HepG2 (cell line): ENCODE measurements at regions not wholly inside any gene's neighbourhood (a gene's known extent, or its start where the extent isn't known, plus 50 kb on each side); places are given as distances from the start of the nearest gene placed in this dataset.

Experiments used
- ATAC-seq: fragments of 200-7000 bp; cut with Tn5 transposase; 3 replicates; pipeline ENCODE4 v1.9.1; 2020; ENCODE audit warnings: mild to moderate bottlenecking, moderate library complexity
- BruUV-seq: library from RNA; stranded (reverse); fragments of 400-500 nt; replicated peaks from 2 replicates; lab custom pipeline; 2021; lab: Mats Ljungman, UMichigan
- CTCF ChIA-PET: fragments of 300-600 bp; formaldehyde crosslinking; extraction: SDS; loops from one replicate; lab custom pipeline; 2021; ENCODE audit warnings: low total read pairs, inconsistent platforms, low intra/inter-chr PET ratio; lab: Yijun Ruan, JAX
- POLR2A ChIA-PET: fragments of 350-600 bp; sonication (Branson Sonifier 250); formaldehyde crosslinking; loops from one replicate; lab custom pipeline; 2020; ENCODE audit warnings: antibody characterized with exemption, inconsistent platforms; lab: Yijun Ruan, JAX
- DNase-seq: peaks from one replicate; pipeline ENCODE4 v3.0.0-alpha.2; 2015; ENCODE audit warnings: low spot score
- FAIRE-seq: peaks from 3 replicates; lab custom pipeline; 2011; peaks lifted over from hg19 to GRCh38; lab: Jason Lieb, UNC
- H2AFZ ChIP-seq: one replicate; pipeline ENCODE4 v1.6.1; 2011; ENCODE audit warnings: low read length, inconsistent platforms
- H3K27ac ChIP-seq: fragments of 300-600 bp; 3 replicates; pipeline ENCODE4 v1.8.0; 2011; ENCODE audit warnings: mixed run types, mild to moderate bottlenecking, mixed read lengths, low read length, inconsistent platforms; ENCODE audit not compliant: insufficient read depth; ENCODE audit errors: extremely low read length
- H3K27me3 ChIP-seq, 2 experiments: fragments of 200-600 bp in 1 of 2; 2 replicates in 1 of 2; 3 replicates in 1 of 2; pipeline versions ENCODE4 v1.6.0 to v1.8.0; 2011; ENCODE audit warnings: low read length in 2 of 2, mild to moderate bottlenecking in 2 of 2, moderate library complexity in 2 of 2, inconsistent platforms in 1 of 2; ENCODE audit not compliant: insufficient read depth in 2 of 2, control insufficient read depth in 1 of 2
- H3K36me3 ChIP-seq, 2 experiments: fragments of 200-600 bp in 1 of 2; replicated peaks in 1 of 2; 2 replicates in 1 of 2; 3 replicates in 1 of 2; pipeline versions ENCODE4 v1.5.1 to v1.8.0; 2011; ENCODE audit warnings: low read length in 2 of 2, inconsistent platforms in 1 of 2; ENCODE audit not compliant: insufficient read depth in 2 of 2, control insufficient read depth in 1 of 2
- H3K4me1 ChIP-seq: 2 replicates; pipeline ENCODE4 v1.5.1; 2012; ENCODE audit warnings: low read length, inconsistent platforms; ENCODE audit not compliant: insufficient read depth
- H3K4me2 ChIP-seq: 2 replicates; pipeline ENCODE4 v1.6.0; 2011; ENCODE audit warnings: low read depth, low read length, inconsistent platforms
- H3K4me3 ChIP-seq, 3 experiments: fragments of 200-600 bp in 1 of 3; sonication (generic), shearing (Covaris generic) in 1 of 3; replicated peaks in 1 of 3; 2 replicates each; pipeline ENCODE4 v1.5.1; 2011 to 2016; ENCODE audit warnings: low read length in 3 of 3, inconsistent platforms in 2 of 3, low read depth in 2 of 3, mild to moderate bottlenecking in 2 of 3, control low read depth in 1 of 3, mixed read lengths in 1 of 3; ENCODE audit not compliant: insufficient read depth in 1 of 3
- H3K79me2 ChIP-seq: one replicate; pipeline ENCODE4 v1.6.1; 2011; ENCODE audit warnings: low read length, inconsistent platforms; ENCODE audit not compliant: insufficient read depth
- H3K9ac ChIP-seq: 2 replicates; pipeline ENCODE4 v1.6.0; 2011; ENCODE audit warnings: mild to moderate bottlenecking, low read depth, low read length, inconsistent platforms; ENCODE audit not compliant: insufficient read depth
- H3K9me3 ChIP-seq: 2 replicates; pipeline ENCODE4 v1.5.1; 2012; ENCODE audit warnings: mild to moderate bottlenecking, low read length
- H4K20me1 ChIP-seq: 2 replicates; pipeline ENCODE4 v1.6.0; 2011; ENCODE audit warnings: inconsistent platforms, mild to moderate bottlenecking, low read length, moderate library complexity; ENCODE audit not compliant: insufficient read depth
- ATF2 ChIP-seq: sonication (generic); formaldehyde crosslinking; IDR thresholded peaks from 2 replicates; pipeline ENCODE4 v1.4.0; 2020; ENCODE audit warnings: missing genetic modification reagents
- BATF2 ChIP-seq: sonication (generic); formaldehyde crosslinking; IDR thresholded peaks from 2 replicates; pipeline ENCODE4 v1.8.0; 2022; ENCODE audit warnings: mild to moderate bottlenecking, missing genetic modification reagents, moderate library complexity
- BRD4 ChIP-seq: sonication (generic); formaldehyde crosslinking; IDR thresholded peaks from 2 replicates; pipeline ENCODE4 v1.4.0; 2020; ENCODE audit warnings: missing genetic modification reagents
- CBX2 ChIP-seq, 2 experiments: fragments of 200-600 bp in 1 of 2; sonication (generic); formaldehyde crosslinking in 1 of 2; IDR thresholded peaks; 2 replicates each; pipeline versions ENCODE4 v1.7.0 to v1.8.1; 2018 to 2022; ENCODE audit warnings: low read depth in 2 of 2, low read length in 1 of 2, mild to moderate bottlenecking in 1 of 2, missing genetic modification reagents in 1 of 2
- MNT ChIP-seq: fragments of 450-650 bp; IDR thresholded peaks from 2 replicates; pipeline ENCODE4 v1.6.1; 2016
- PHB2 ChIP-seq: fragments of 450-650 bp; IDR thresholded peaks from 2 replicates; pipeline ENCODE4 v1.6.1; 2018; ENCODE audit not compliant: partially characterized antibody
- PLRG1 ChIP-seq: fragments of 450-650 bp; conservative IDR thresholded peaks from 2 replicates; pipeline ENCODE4 v1.6.1; 2016
- TFE3 ChIP-seq: IDR thresholded peaks from 2 replicates; pipeline ENCODE4 v1.6.1; 2016
- ZNF362 ChIP-seq: sonication (generic); formaldehyde crosslinking; IDR thresholded peaks from 2 replicates; pipeline ENCODE4 v1.4.0; 2020; ENCODE audit warnings: missing genetic modification reagents, mild to moderate bottlenecking, borderline replicate concordance
- ZNF891 ChIP-seq: sonication (generic); formaldehyde crosslinking; IDR thresholded peaks from 2 replicates; pipeline ENCODE4 v1.5.0; 2020; ENCODE audit warnings: mild to moderate bottlenecking, missing genetic modification reagents
- WGBS: methylation state at CpG from one replicate; pipeline ENCODE4 v1.1.6; 2017; ENCODE audit warnings: low lambda C conversion rate; 5-methylcytosine and 5-hydroxymethylcytosine counted together
- in situ Hi-C: cut with HindIII; loops from 2 replicates; pipeline ENCODE4 v1.10.0; 2017; ENCODE audit warnings: low pct_unique_long_range_greater_than_20kb; ENCODE audit not compliant: extremely low pct_ligation_motif_present
- intact Hi-C: fragments of 100-400 bp; cut with micrococcal nuclease; formaldehyde crosslinking; loops from one replicate; pipeline ENCODE4 v1.10.0; 2022; ENCODE audit not compliant: unreplicated experiment

- CTCF ChIA-PET: no interaction called here
- POLR2A ChIA-PET: no interaction called here
- WGBS: 0% methylated on average over 5 of the region's 5 CpGs
Observed at GRCh38 chr20:37622728-37623127, 71.1 kb upstream of the CTNNBL1 start.

GRCh38 chr20:37619496-37619895 lies 74.3 kb upstream of the CTNNBL1 start:
- no peaks in the 10 kb centered on the region for H4K20me1 ChIP-seq
- H3K4me3 ChIP-seq: no peak overlapping the region
- in situ Hi-C loops (no loop called here), intact Hi-C loops (no loop called here)
- FAIRE-seq: no peak
- CTCF ChIA-PET: no interaction called here
- no peaks in the 10 kb centered on the region for H3K36me3 ChIP-seq
- no peak overlapping the region for H3K27ac ChIP-seq
- no peaks in the 10 kb centered on the region for H3K4me1 ChIP-seq
- 3% methylated on average over 2 of the region's 2 CpGs for WGBS
- no peak overlapping the region for H2AFZ ChIP-seq
- no TSS peak for BruUV-seq
- H3K9ac ChIP-seq: no peak overlapping the region
- H3K79me2 ChIP-seq: no peaks in the 10 kb centered on the region
- no peak for ATAC-seq
- no peaks in the 10 kb centered on the region for H3K9me3 ChIP-seq
- DNase-seq: no peak
- peaks cover 0 to 6% of the 10 kb centered on the region in 2 experiments; a peak in 2 of 5 replicates for H3K27me3 ChIP-seq
- no peak overlapping the region for H3K4me2 ChIP-seq
- POLR2A ChIA-PET: no interaction called here
- TF ChIP-seq TFE3 (CRISPR knock-in tag) (no peak), MNT (0 out of 2 replicates have a peak, but pooled peaks have one; percentile 59), ATF2 (CRISPR knock-in tag) (no peak), ZNF362 (no peak), BRD4 (CRISPR knock-in tag) (no peak), PLRG1 (0 out of 2 replicates have a peak, but pooled peaks have one; percentile 4), CBX2 (IDR thresholded peaks at IDR 0.05; ENCODE audit: low read depth, low read length) (no peak), CBX2 (CRISPR knock-in tag; IDR thresholded peaks at IDR 0.05; ENCODE audit: low read depth) (no peak), BATF2 (no peak)

More at GRCh38 chr20:37622728-37623127, 71.1 kb upstream of the CTNNBL1 start:
- Histone ChIP-seq H3K27ac (no peak overlapping the region), H3K79me2 (no peaks in the 10 kb centered on the region), H2AFZ (no peak overlapping the region), H3K4me3 (no peak overlapping the region), H3K4me1 (no peaks in the 10 kb centered on the region), H3K36me3 (no peaks in the 10 kb centered on the region), H4K20me1 (peaks cover 4% of the 10 kb centered on the region; the same call in 1 of the 2 replicates), H3K4me2 (no peak overlapping the region), H3K27me3 (peaks cover 0 to 3% of the 10 kb centered on the region in 2 experiments; a peak in 1 of 5 replicates), H3K9ac (no peak overlapping the region), H3K9me3 (no peaks in the 10 kb centered on the region)
- intact Hi-C loops (no loop called here), in situ Hi-C loops (no loop called here)
- no peak for TF ChIP-seq PHB2
- 0 out of 2 replicates have a peak, but pooled peaks have one; percentile 20 for TF ChIP-seq ZNF891
- DNase-seq: no peak
- no peak; the same call in 2 of the 3 replicates for ATAC-seq
- no TSS peak for BruUV-seq
- FAIRE-seq: no peak
